Thyroid gland (tissue), 4 donors: ENCODE measurements at regions not wholly inside any gene's neighbourhood (a gene's known extent, or its start where the extent isn't known, plus 50 kb on each side); places are given as distances from the start of the nearest gene placed in this dataset.

Experiments
- CTCF ChIP-seq, 6 experiments: fragments of 200-600 bp in 3 of 6; fragments of 450-650 bp in 3 of 6; sonication (generic) in 3 of 6; IDR thresholded peaks; one replicate each; pipeline ENCODE4 v1.5.1; 2016 to 2019; ENCODE audit warnings: antibody characterized with exemption in 6 of 6, mild to moderate bottlenecking in 2 of 6, inconsistent platforms in 1 of 6, moderate library complexity in 1 of 6
- POLR2A ChIP-seq, 2 donors: fragments of 450-650 bp; IDR thresholded peaks; one replicate each; pipeline ENCODE4 v1.6.1; 2017; ENCODE audit warnings: antibody characterized with exemption in 2 of 2, mild to moderate bottlenecking in 2 of 2, moderate library complexity in 1 of 2

DNA sequence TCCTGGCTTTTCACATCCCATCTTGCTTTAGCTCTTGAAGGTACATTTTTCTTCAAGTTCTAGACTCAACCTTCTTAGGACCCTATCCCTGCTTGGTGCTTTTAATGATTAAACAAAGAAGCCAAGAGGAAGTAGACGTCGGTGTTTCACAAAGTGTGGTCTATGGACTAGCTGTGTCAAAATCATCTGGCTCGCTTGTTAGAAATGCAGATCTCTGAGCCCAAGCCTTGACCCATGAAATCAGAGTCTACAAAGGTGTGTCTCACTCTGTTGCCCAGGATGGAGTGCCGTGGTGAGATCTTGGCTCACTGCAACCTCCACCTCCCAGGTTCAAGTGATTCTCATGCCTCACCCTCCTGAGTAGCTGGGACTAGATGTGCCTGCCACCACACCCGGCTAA lies 295.5 kb upstream of the KAZN start:
- no peak for TF ChIP-seq CTCF (IDR thresholded peaks at IDR 0.05)
- no peak for TF ChIP-seq POLR2A (IDR thresholded peaks at IDR 0.05)
